Hematopoietic multipotent progenitor cell treated with erythropoietin and hydrocortisone succinate and interleukin-3 and kit ligand, for 8 days (in vitro differentiated cells): ENCODE measurements at regions not wholly inside any gene's neighbourhood (a gene's known extent, or its start where the extent isn't known, plus 50 kb on each side); places are given as distances from the start of the nearest gene placed in this dataset.

ENCODE experiments used
- DNase-seq: peaks from one replicate; pipeline ENCODE4 v3.0.0-alpha.2; 2015

GRCh38 chr17:71682174-71682494 is 438.7 kb upstream of the SOX9 start:
- DNase-seq, result no peak

DNA sequence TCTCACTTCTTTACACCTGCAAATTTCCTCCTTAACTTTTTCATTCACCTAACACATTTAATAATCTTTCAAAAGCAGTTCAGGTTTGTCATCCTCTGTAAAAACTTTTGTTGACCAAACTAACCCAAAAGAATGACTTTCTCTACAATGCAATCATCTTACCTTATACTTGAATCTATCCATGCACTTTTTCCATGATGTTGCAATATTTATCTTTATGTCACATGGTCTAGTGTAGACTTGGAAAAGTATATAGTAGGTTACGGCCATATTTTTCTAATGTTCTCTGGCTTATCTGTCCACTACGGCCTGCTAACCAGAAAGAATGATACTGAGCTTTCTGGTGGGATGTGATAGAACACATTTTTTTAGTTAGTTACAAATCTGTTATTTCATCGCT is 431.0 kb upstream of the SOX9 start:
- no peak for DNase-seq

GRCh38 chr17:71699907-71700306 is 420.9 kb upstream of the SOX9 start:
- DNase-seq, result no peak

DNA sequence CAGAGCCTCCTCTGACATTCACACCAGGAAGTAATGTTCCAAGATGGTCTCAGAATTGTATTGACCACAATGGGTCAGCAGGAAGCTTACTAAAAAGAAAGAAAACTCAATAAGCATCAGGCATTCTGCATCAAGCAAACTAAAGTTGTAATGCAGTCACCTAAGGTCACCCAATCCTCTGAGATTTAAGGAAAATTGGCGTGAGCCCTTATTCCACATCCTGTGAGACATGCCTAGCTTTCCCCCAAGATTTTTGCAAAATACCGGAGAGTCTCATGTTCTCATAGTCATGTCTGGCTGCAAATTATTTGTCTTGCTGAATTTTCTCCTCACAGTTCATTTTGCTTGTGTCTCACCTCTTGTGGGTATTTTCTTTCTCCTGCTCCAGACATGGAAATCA is 417.1 kb upstream of the SOX9 start:
- no peak for DNase-seq

- DNase-seq, result no peak
Observed at GRCh38 chr17:71709271-71709890, 411.4 kb upstream of the SOX9 start.

GRCh38 chr17:71709946-71710345 is 410.9 kb upstream of the SOX9 start:
- DNase-seq, result no peak

- no peak for DNase-seq
Observed at GRCh38 chr17:71710816-71711215, 410.0 kb upstream of the SOX9 start.

DNA sequence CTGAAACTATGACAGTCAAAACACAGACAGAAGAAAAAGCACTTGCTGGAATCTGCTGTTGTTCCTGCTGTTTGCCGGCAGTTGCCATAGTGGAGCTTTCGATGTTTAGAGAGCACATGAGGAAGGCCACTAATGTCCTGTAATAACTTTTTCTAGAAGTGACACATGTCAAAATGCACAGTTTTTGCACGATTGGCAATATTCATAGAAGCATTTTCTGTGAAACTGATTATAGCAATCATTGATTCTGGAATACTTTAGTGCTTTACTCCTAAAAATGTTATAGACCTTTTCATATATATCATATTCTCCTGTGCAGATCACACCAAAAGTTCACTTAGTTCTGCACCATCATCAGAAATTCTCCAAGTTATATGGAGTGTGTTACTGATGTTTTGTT is 407.0 kb upstream of the SOX9 start:
- no peak for DNase-seq

GRCh38 chr17:71724339-71724738 is 396.5 kb upstream of the SOX9 start:
- DNase-seq, result no peak

DNA sequence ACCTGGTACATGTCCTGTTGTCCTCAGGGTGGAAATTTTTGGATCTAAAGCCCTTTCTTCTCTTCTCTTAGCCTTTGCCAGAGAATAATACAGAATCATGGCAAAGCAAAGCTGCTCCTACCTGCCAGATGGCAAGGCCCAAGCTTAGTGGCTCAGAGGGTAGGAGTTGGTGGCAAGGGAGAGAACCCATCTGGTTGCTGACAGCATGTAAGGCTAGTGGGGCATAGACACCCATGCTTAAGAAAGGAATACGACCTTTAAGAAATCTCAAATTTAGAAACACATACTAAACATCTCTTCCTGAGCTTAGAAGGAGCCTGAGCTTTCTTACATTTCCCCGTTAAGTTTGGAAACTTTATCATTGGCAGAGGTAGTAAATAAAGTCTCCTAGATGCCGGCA is 395.0 kb upstream of the SOX9 start:
- no peak for DNase-seq

DNA sequence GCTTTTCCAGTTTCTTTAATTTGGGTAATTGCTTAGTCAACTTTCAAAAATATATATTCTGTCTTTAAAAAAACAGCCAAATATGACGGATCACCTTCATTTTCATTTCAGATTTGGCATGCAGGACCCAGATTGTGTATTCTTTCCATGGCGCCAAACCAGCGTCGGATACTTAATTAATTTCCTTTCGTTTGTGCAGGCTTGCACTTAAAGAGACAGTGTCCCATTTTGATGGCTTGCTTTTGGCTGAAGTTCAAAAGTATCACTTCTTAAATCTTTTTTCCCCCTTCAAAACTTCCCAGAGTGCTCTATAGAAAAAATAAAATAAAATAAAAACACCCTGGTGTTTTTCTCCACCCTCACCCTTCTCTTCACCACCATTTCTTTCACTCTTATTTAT is 394.5 kb upstream of the SOX9 start:
- DNase-seq, result no peak

- no peak for DNase-seq
Observed at GRCh38 chr17:71727292-71727691, 393.5 kb upstream of the SOX9 start.

GRCh38 chr17:71727723-71728122 is 393.1 kb upstream of the SOX9 start:
- DNase-seq, result no peak

- no peak for DNase-seq
Observed at GRCh38 chr17:71730871-71731270, 389.9 kb upstream of the SOX9 start.

DNA sequence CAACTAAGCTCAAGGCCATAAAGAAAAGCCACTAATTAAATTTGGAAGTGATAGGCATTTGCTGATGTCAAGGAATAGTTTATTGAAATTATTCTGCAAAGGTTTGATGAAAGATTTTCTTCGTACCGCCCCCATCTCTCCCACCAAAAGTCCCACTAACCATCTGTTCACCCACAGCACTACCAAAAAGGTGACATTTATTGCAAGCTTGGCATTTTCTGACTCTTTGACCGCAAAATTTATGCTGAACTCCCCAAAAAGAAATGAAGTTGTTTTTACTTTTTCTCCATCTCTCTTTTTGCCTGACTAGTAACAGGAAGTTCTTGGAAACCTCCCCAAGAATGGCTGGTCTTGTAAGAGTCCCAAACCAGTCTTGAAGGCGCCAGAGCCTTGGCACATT is 384.9 kb upstream of the SOX9 start:
- no peak for DNase-seq

GRCh38 chr17:71740866-71741265 is 380.0 kb upstream of the SOX9 start:
- no peak for DNase-seq

GRCh38 chr17:71741836-71742235 is 379.0 kb upstream of the SOX9 start:
- DNase-seq, result no peak

GRCh38 chr17:71748872-71749271 is 371.9 kb upstream of the SOX9 start:
- no peak for DNase-seq

DNA sequence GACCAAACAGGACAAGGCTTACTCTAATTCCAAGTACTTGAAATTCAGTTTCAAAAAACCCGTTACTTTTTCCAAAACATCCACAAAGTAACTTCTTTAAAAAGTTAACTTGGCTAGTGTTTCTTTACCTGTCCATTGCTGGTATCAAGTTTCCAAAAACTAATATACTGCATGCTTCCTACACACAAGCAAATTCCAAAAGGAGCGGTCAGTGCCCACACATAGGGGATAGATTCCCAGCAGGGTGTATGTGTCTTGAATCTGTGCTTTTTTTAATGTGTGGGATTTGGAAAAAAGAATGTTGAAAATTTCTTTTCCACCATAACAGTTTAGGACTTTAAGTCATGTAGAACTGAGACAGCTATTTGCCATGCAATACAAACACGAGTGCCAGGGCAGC is 367.8 kb upstream of the SOX9 start:
- DNase-seq, result no peak

- DNase-seq, result no peak
Observed at GRCh38 chr17:71757156-71757555, 363.7 kb upstream of the SOX9 start.

DNA sequence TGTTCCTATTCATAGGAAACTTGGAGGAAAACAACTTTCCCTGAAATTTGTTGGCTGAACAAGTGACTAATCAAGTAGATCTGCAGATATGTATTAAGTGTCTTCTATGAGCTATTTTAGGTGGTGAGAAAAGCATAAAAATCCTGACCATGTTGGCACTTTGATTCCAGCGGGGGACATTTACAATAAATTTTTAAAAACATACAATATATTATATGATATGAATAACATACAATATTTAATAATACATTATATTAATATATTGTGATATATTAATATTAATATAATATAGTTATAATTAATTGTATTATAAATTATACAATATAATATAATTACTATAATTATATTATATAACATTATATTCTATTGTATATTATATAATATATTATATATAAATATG is 362.9 kb upstream of the SOX9 start:
- no peak for DNase-seq

GRCh38 chr17:71759422-71760060 is 361.3 kb upstream of the SOX9 start:
- DNase-seq, result no peak

- DNase-seq, result no peak
Observed at GRCh38 chr17:71760062-71760720, 360.6 kb upstream of the SOX9 start.

GRCh38 chr17:71762526-71762925 is 358.3 kb upstream of the SOX9 start:
- DNase-seq, result no peak

DNA sequence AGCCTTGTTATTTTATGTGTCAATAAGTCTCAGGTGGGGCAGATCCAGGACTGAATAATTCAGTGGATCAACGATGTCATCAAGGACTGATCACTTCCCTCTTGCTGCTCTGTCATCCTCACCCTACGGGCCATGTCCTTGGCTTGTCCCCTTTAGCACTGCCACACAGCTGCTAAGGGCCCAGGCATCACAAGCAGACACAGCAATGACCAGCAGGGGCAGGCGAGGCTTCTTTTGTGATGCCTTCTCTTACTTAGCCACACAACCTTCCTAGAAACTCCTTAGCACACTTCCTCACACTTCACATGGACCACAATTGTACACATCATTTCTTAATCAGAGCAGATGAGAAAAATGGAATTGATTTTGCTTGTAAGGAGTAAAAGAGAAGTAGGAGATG is 356.3 kb upstream of the SOX9 start:
- no peak for DNase-seq
